ENCODE measurements at regions not wholly inside any gene's neighbourhood (a gene's known extent, or its start where the extent isn't known, plus 50 kb on each side); places are given as distances from the start of the nearest gene placed in this dataset.
"Not testable (repeated sequence)": the region's sequence is repeated elsewhere in the genome, so short reads cannot be mapped to it uniquely, and the experiment has no call there.

DNA sequence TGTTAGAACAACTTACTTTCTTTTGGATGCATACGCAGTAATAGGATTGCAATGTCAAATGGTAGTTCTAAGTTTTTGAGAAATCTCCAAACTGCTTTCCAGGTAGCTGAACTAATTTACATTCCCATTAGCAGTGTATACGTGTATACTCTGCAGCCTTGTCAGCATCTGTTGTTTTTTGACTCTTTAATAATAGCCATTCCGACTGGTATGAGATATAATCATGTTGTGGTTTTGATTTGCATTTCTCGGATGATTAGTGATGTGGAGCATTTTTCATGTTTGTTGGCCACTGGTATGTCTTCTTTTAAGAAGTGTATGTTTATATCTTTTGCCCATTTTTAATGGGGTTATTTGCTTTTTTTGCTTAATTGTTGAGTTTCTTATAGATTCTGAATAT is 76.9 kb upstream of the HNRNPA1L2 start:
- H3K9me2 ChIP-seq (ENCODE audit: insufficient read depth); H3K27ac Mint-ChIP-seq; ATAC-seq; H4K20me1 ChIP-seq (replicated peaks; ENCODE audit: insufficient read depth); H3K4me1 Mint-ChIP-seq; H3K9me3 Mint-ChIP-seq; H3K27me3 ChIP-seq (ENCODE audit: insufficient read depth); H3K79me2 ChIP-seq (replicated peaks; ENCODE audit: insufficient read depth); H3K27ac ChIP-seq (ENCODE audit: low read depth); H3K36me3 Mint-ChIP-seq (ENCODE audit: low read depth); H3K4me1 ChIP-seq (ENCODE audit: insufficient read depth); H3F3A ChIP-seq (replicated peaks; ENCODE audit: low read depth); DNase-seq (ENCODE audit: low spot score); H3K4me2 ChIP-seq; H3K36me3 ChIP-seq (ENCODE audit: insufficient read depth); H3K27me3 Mint-ChIP-seq (ENCODE audit: insufficient read depth, low read depth, poor library complexity); H3K4me3 ChIP-seq; H3K4me3 Mint-ChIP-seq; H2AFZ ChIP-seq: not testable (repeated sequence)

DNA sequence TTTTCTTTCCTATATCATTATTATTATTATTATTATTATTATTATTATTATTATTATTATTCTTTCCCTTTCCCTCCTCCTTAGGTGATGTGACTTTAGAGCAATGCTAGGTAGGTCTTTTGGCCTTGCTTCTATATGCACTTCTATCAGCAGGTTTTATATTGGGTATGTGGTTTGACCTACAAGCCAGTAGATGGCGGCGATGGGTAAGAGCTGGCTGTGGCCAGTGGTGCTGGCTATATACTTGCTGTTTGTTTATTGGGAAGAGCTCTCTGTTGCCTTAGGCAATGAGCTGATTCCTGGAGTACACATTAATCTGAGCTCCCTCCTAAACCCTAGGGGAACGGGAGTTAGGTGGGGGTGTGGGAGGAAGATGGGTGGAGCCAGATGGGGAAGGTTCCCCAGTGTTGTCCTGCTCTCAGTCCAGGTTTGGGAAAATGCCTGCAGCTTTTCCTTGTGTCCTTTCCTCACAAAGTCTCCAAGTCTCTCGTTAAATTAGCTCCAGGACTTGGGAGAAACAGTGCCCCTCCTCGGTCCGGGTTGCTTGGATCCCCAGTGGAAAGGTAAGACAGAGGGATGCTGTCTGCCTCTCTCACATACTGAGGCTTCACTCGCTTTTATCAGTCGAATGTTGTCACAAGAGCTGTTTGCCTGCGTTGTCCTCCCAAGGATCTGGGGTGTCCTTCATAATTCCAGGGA is 72.2 kb upstream of the HNRNPA1L2 start:
- TF ChIP-seq, protein P1, sequence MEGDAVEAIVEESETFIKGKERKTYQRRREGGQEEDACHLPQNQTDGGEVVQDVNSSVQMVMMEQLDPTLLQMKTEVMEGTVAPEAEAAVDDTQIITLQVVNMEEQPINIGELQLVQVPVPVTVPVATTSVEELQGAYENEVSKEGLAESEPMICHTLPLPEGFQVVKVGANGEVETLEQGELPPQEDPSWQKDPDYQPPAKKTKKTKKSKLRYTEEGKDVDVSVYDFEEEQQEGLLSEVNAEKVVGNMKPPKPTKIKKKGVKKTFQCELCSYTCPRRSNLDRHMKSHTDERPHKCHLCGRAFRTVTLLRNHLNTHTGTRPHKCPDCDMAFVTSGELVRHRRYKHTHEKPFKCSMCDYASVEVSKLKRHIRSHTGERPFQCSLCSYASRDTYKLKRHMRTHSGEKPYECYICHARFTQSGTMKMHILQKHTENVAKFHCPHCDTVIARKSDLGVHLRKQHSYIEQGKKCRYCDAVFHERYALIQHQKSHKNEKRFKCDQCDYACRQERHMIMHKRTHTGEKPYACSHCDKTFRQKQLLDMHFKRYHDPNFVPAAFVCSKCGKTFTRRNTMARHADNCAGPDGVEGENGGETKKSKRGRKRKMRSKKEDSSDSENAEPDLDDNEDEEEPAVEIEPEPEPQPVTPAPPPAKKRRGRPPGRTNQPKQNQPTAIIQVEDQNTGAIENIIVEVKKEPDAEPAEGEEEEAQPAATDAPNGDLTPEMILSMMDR (conservative IDR thresholded peaks at IDR 0.05; ENCODE audit: low read depth in 2 of 2), result peak; percentile 35 to 60; a peak in 3 of 4 replicates
- H3F3A ChIP-seq (replicated peaks; ENCODE audit: low read depth); H3K27me3 Mint-ChIP-seq (ENCODE audit: insufficient read depth, low read depth, poor library complexity); H3K4me1 Mint-ChIP-seq; H3K4me3 Mint-ChIP-seq; H3K4me1 ChIP-seq (ENCODE audit: insufficient read depth); H3K27me3 ChIP-seq (ENCODE audit: insufficient read depth); H3K36me3 ChIP-seq (ENCODE audit: insufficient read depth); H3K36me3 Mint-ChIP-seq (ENCODE audit: low read depth); H3K9me2 ChIP-seq (ENCODE audit: insufficient read depth); H4K20me1 ChIP-seq (replicated peaks; ENCODE audit: insufficient read depth); H3K9me3 Mint-ChIP-seq; H3K27ac Mint-ChIP-seq; H3K79me2 ChIP-seq (replicated peaks; ENCODE audit: insufficient read depth); H3K27ac ChIP-seq (ENCODE audit: low read depth); H2AFZ ChIP-seq: not testable (repeated sequence)
- H3K4me2 ChIP-seq, result peak overlapping the region; percentile 66
- DNase-seq (ENCODE audit: low spot score), result peak; percentile 60
- H3K4me3 ChIP-seq, result peak overlapping the region; percentile 49; the same call in 1 of the 2 replicates
- peak; percentile 100 for ATAC-seq

DNA sequence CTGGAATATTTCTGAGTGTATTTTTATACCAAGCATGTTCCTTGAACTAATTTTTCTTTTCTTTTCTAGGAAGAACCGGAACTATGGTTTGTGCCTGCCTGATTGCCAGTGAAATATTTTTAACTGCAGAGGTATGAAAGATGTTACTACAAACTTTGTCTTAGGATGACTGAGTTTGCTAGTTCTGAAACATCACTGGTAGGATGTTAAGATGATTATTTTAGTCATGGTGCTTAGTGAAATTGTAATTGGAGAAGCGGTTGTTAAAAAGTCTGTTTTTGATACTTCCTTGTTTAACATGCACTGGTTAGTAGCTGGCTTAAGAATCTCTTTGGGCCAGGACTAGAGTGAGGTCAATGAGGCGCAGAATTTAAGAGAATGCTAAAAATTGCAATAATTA is 71.1 kb upstream of the HNRNPA1L2 start:
- not testable (repeated sequence) for H3K4me3 Mint-ChIP-seq; H3K36me3 ChIP-seq (ENCODE audit: insufficient read depth); H3K27ac ChIP-seq (ENCODE audit: low read depth); H3K79me2 ChIP-seq (replicated peaks; ENCODE audit: insufficient read depth); H3K27ac Mint-ChIP-seq; H3K27me3 Mint-ChIP-seq (ENCODE audit: insufficient read depth, low read depth, poor library complexity); H3K4me2 ChIP-seq; H3K4me3 ChIP-seq; DNase-seq (ENCODE audit: low spot score); H3K9me2 ChIP-seq (ENCODE audit: insufficient read depth); H3K4me1 Mint-ChIP-seq; H3F3A ChIP-seq (replicated peaks; ENCODE audit: low read depth); H4K20me1 ChIP-seq (replicated peaks; ENCODE audit: insufficient read depth); ATAC-seq; H2AFZ ChIP-seq; H3K27me3 ChIP-seq (ENCODE audit: insufficient read depth); H3K4me1 ChIP-seq (ENCODE audit: insufficient read depth); H3K36me3 Mint-ChIP-seq (ENCODE audit: low read depth); H3K9me3 Mint-ChIP-seq

DNA sequence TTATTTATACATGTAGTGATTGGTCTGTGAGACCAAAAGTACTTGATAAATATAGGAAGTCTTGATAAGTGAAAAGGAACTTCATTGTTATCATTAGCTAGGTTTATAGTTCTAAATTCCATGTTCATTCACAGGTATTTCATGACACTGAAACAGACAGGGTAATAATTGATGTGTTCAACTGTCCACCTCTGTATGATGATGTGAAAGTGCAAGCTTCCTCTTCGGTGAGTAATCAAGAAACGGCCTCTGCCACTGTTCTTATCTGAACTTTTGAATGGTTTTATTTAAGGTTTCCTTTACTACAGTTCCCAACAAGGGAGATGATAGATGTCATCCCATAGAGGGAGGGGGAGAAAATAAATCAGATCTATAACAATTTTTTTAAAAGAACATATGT is 59.3 kb upstream of the HNRNPA1L2 start:
- not testable (repeated sequence) for H3K27ac Mint-ChIP-seq; H3K36me3 Mint-ChIP-seq (ENCODE audit: low read depth); DNase-seq (ENCODE audit: low spot score); H3K9me2 ChIP-seq (ENCODE audit: insufficient read depth); H3K9me3 Mint-ChIP-seq; H3K27me3 Mint-ChIP-seq (ENCODE audit: insufficient read depth, low read depth, poor library complexity); H3K27me3 ChIP-seq (ENCODE audit: insufficient read depth); H2AFZ ChIP-seq; H3K4me1 Mint-ChIP-seq; H3K79me2 ChIP-seq (replicated peaks; ENCODE audit: insufficient read depth); H3K36me3 ChIP-seq (ENCODE audit: insufficient read depth); H3F3A ChIP-seq (replicated peaks; ENCODE audit: low read depth); H3K4me3 ChIP-seq; ATAC-seq; H4K20me1 ChIP-seq (replicated peaks; ENCODE audit: insufficient read depth); H3K4me3 Mint-ChIP-seq; H3K4me1 ChIP-seq (ENCODE audit: insufficient read depth); H3K27ac ChIP-seq (ENCODE audit: low read depth); H3K4me2 ChIP-seq

Data from GM23338 (cell line).